ENCODE measurements at regions not wholly inside any gene's neighbourhood (a gene's known extent, or its start where the extent isn't known, plus 50 kb on each side); places are given as distances from the start of the nearest gene placed in this dataset.

GRCh38 chr1:170357750-170358149 is 174.2 kb upstream of the GORAB start:
- TF ChIP-seq CTCF (IDR thresholded peaks at IDR 0.05) (no peak), POLR2A (IDR thresholded peaks at IDR 0.05) (no peak)
- intact Hi-C loops (cut with DNase I; ENCODE audit: low total_unique reads), result no loop called here
- WGBS, 2 donors, result 93 to 98% methylated on average over 1 of the region's 1 CpG

GRCh38 chr1:170360601-170361000 is 171.4 kb upstream of the GORAB start:
- Histone ChIP-seq H3K27me3 (no peaks in the 10 kb centered on the region), H3K4me1 (no peaks in the 10 kb centered on the region), H3K9me3 (no peaks in the 10 kb centered on the region), H3K27ac (no peak overlapping the region), H3K36me3 (ENCODE audit: low read depth, missing control alignments) (no peaks in the 10 kb centered on the region), H3K4me3 (no peak overlapping the region)
- intact Hi-C loops (cut with DNase I; ENCODE audit: low total_unique reads), result no loop called here
- 87 to 90% methylated on average over 3 of the region's 3 CpGs for WGBS, 2 donors
- TF ChIP-seq CTCF (IDR thresholded peaks at IDR 0.05) (no peak), POLR2A (IDR thresholded peaks at IDR 0.05) (no peak)
- DNase-seq, result no peak

More at GRCh38 chr1:170357750-170358149, 174.2 kb upstream of the GORAB start:
- no peak for DNase-seq
- Histone ChIP-seq H3K4me3 (no peak overlapping the region), H3K9me3 (no peaks in the 10 kb centered on the region), H3K4me1 (no peaks in the 10 kb centered on the region), H3K27me3 (no peaks in the 10 kb centered on the region), H3K27ac (no peak overlapping the region), H3K36me3 (ENCODE audit: low read depth, missing control alignments) (no peaks in the 10 kb centered on the region)

GRCh38 chr1:170365331-170365730 is 166.6 kb upstream of the GORAB start:
- Histone ChIP-seq H3K36me3 (ENCODE audit: low read depth, missing control alignments) (no peaks in the 10 kb centered on the region), H3K4me3 (no peak overlapping the region), H3K4me1 (peaks cover 11% of the 10 kb centered on the region), H3K9me3 (no peaks in the 10 kb centered on the region), H3K27ac (no peak overlapping the region), H3K27me3 (no peaks in the 10 kb centered on the region)
- TF ChIP-seq CTCF (IDR thresholded peaks at IDR 0.05) (no peak), POLR2A (IDR thresholded peaks at IDR 0.05) (no peak)
- intact Hi-C loops (cut with DNase I; ENCODE audit: low total_unique reads), result no loop called here
- no peak for DNase-seq
- WGBS, 2 donors, result 59 to 91% methylated on average over 2 of the region's 2 CpGs

- Histone ChIP-seq H3K36me3 (ENCODE audit: low read depth, missing control alignments) (no peaks in the 10 kb centered on the region), H3K9me3 (no peaks in the 10 kb centered on the region), H3K4me1 (peaks cover 11% of the 10 kb centered on the region), H3K4me3 (no peak overlapping the region), H3K27ac (peak overlapping the region; percentile 40 to 51), H3K27me3 (no peaks in the 10 kb centered on the region)
- intact Hi-C loops (cut with DNase I; ENCODE audit: low total_unique reads), result no loop called here
- no peak for DNase-seq
- WGBS, 2 donors, result 94 to 95% methylated on average over 2 of the region's 2 CpGs
- TF ChIP-seq POLR2A (IDR thresholded peaks at IDR 0.05), result no peak
- no peak for TF ChIP-seq CTCF (IDR thresholded peaks at IDR 0.05)
These were observed 165.0 kb upstream of the GORAB start for GRCh38 chr1:170366980-170367379.

- H3K36me3 ChIP-seq (ENCODE audit: low read depth, missing control alignments), result no peaks in the 10 kb centered on the region
- DNase-seq, result peak; percentile 81
- TF ChIP-seq CTCF (IDR thresholded peaks at IDR 0.05), result no peak
- H3K9me3 ChIP-seq, result no peaks in the 10 kb centered on the region
- no peaks in the 10 kb centered on the region for H3K27me3 ChIP-seq
- peak overlapping the region; percentile 40 to 51 for H3K27ac ChIP-seq
- no peak overlapping the region for H3K4me3 ChIP-seq
- WGBS, 2 donors, result 40 to 70% methylated on average over 1 to 3 of the region's 3 CpGs
- H3K4me1 ChIP-seq, result peaks cover 11% of the 10 kb centered on the region
- intact Hi-C loops (cut with DNase I; ENCODE audit: low total_unique reads), result no loop called here
These were observed 164.4 kb upstream of the GORAB start for GRCh38 chr1:170367615-170368014.
